Hepatocyte (in vitro differentiated cells): ENCODE measurements at regions not wholly inside any gene's neighbourhood (a gene's known extent, or its start where the extent isn't known, plus 50 kb on each side); places are given as distances from the start of the nearest gene placed in this dataset.

ENCODE experiments used
- DNase-seq: peaks from one replicate; pipeline ENCODE4 v3.0.0-alpha.2; 2016; ENCODE audit warnings: low spot score
- H2AFZ ChIP-seq: fragments of 200-600 bp; sonication (generic); 2 replicates; pipeline ENCODE4 v1.6.0; 2016; ENCODE audit warnings: antibody characterized with exemption, mild to moderate bottlenecking
- H3K27ac ChIP-seq: fragments of 200-600 bp; sonication (generic); 2 replicates; pipeline ENCODE4 v1.5.1; 2016; ENCODE audit warnings: mild to moderate bottlenecking
- H3K27me3 ChIP-seq: fragments of 200-600 bp; sonication (generic); 2 replicates; pipeline ENCODE4 v1.6.1; 2016
- H3K36me3 ChIP-seq: fragments of 200-600 bp; sonication (generic); replicated peaks from 2 replicates; pipeline ENCODE4 v1.5.1; 2016; ENCODE audit warnings: low read depth; ENCODE audit not compliant: insufficient read depth
- H3K4me1 ChIP-seq: fragments of 200-600 bp; sonication (generic); 2 replicates; pipeline ENCODE4 v1.5.1; 2016; ENCODE audit warnings: mild to moderate bottlenecking, moderate library complexity; ENCODE audit not compliant: insufficient read depth
- H3K4me2 ChIP-seq: fragments of 200-600 bp; sonication (generic); 2 replicates; pipeline ENCODE4 v1.6.0; 2016
- H3K4me3 ChIP-seq: fragments of 200-600 bp; sonication (generic); 2 replicates; pipeline ENCODE4 v1.5.1; 2016; ENCODE audit warnings: mild to moderate bottlenecking
- H3K79me2 ChIP-seq: fragments of 200-600 bp; sonication (generic); 2 replicates; pipeline ENCODE4 v1.6.0; 2017; ENCODE audit warnings: mild to moderate bottlenecking
- H3K9me2 ChIP-seq: fragments of 200-600 bp; sonication (generic); replicated peaks from 2 replicates; pipeline ENCODE4 v1.6.0; 2017; ENCODE audit warnings: mild to moderate bottlenecking; ENCODE audit not compliant: insufficient read depth
- H3K9me3 ChIP-seq: fragments of 200-600 bp; sonication (generic); 2 replicates; pipeline ENCODE4 v1.5.1; 2016; ENCODE audit warnings: low read depth, mild to moderate bottlenecking
- H4K20me1 ChIP-seq: fragments of 200-600 bp; sonication (generic); 2 replicates; pipeline ENCODE4 v1.6.0; 2016; ENCODE audit warnings: mild to moderate bottlenecking; ENCODE audit not compliant: insufficient read depth, poor library complexity, severe bottlenecking
- CTCF ChIP-seq: fragments of 200-600 bp; sonication (generic); IDR thresholded peaks from 2 replicates; pipeline ENCODE4 v1.5.1; 2016; ENCODE audit warnings: antibody characterized with exemption, mild to moderate bottlenecking; ENCODE audit not compliant: poor library complexity
- EZH2 ChIP-seq: fragments of 200-600 bp; sonication (generic); IDR thresholded peaks from 2 replicates; pipeline ENCODE4 v1.6.1; 2016; ENCODE audit warnings: antibody characterized with exemption, mild to moderate bottlenecking, borderline replicate concordance
- EZH2phosphoT487 ChIP-seq: fragments of 200-600 bp; sonication (generic); IDR thresholded peaks from one replicate; pipeline ENCODE4 v1.6.1; 2018; ENCODE audit warnings: antibody characterized with exemption, mild to moderate bottlenecking, low read depth, moderate library complexity; ENCODE audit not compliant: unreplicated experiment, severe bottlenecking
- WGBS: methylation state at CpG from one replicate; pipeline ENCODE4 v1.1.6; 2016; ENCODE audit warnings: low lambda C conversion rate; ENCODE audit errors: missing lambda C conversion rate; 5-methylcytosine and 5-hydroxymethylcytosine counted together

- no peak overlapping the region for H3K4me3 ChIP-seq
- no peak overlapping the region for H3K27ac ChIP-seq
- H3K79me2 ChIP-seq = no peaks in the 10 kb centered on the region
- no peak overlapping the region for H2AFZ ChIP-seq
- no peak overlapping the region for H3K4me2 ChIP-seq
- no peaks in the 10 kb centered on the region for H3K4me1 ChIP-seq
- no peaks in the 10 kb centered on the region for H3K27me3 ChIP-seq
- H3K9me2 ChIP-seq = no peaks in the 10 kb centered on the region
- TF ChIP-seq EZH2 (no peak), EZH2phosphoT487 (no peak), CTCF (no peak)
- no peaks in the 10 kb centered on the region for H3K9me3 ChIP-seq
- H3K36me3 ChIP-seq = no peaks in the 10 kb centered on the region
- DNase-seq = no peak
- H4K20me1 ChIP-seq = no peaks in the 10 kb centered on the region
- 72% methylated on average over 2 of the region's 2 CpGs for WGBS
Measured at GRCh38 chr15:69777356-69777755, 320.4 kb downstream of the TLE3 start.

GRCh38 chr15:69780374-69780773 lies 317.3 kb downstream of the TLE3 start:
- whole genome bisulfite sequencing = 84% methylated on average over 6 of the region's 6 CpGs
- DNase-seq = no peak
- Histone ChIP-seq H3K36me3 (no peaks in the 10 kb centered on the region), H3K4me2 (no peak overlapping the region), H4K20me1 (no peaks in the 10 kb centered on the region), H3K4me3 (no peak overlapping the region), H3K27ac (no peak overlapping the region), H3K9me2 (no peaks in the 10 kb centered on the region), H3K9me3 (no peaks in the 10 kb centered on the region), H2AFZ (no peak overlapping the region), H3K79me2 (no peaks in the 10 kb centered on the region), H3K27me3 (no peaks in the 10 kb centered on the region), H3K4me1 (no peaks in the 10 kb centered on the region)
- TF ChIP-seq CTCF = no peak
- TF ChIP-seq EZH2phosphoT487 = no peak
- no peak for TF ChIP-seq EZH2

- no peaks in the 10 kb centered on the region for H4K20me1 ChIP-seq
- H3K36me3 ChIP-seq = no peaks in the 10 kb centered on the region
- H3K9me3 ChIP-seq = no peaks in the 10 kb centered on the region
- no peaks in the 10 kb centered on the region for H3K4me1 ChIP-seq
- H3K4me2 ChIP-seq = no peak overlapping the region
- no peaks in the 10 kb centered on the region for H3K27me3 ChIP-seq
- H3K4me3 ChIP-seq = no peak overlapping the region
- H3K9me2 ChIP-seq = no peaks in the 10 kb centered on the region
- no peak overlapping the region for H2AFZ ChIP-seq
- DNase-seq = no peak
- H3K79me2 ChIP-seq = no peaks in the 10 kb centered on the region
- TF ChIP-seq CTCF (no peak), EZH2phosphoT487 (no peak), EZH2 (no peak)
- H3K27ac ChIP-seq = no peak overlapping the region
- 70% methylated on average over 6 of the region's 6 CpGs for WGBS
Measured at GRCh38 chr15:69780981-69781380, 316.7 kb downstream of the TLE3 start.
